HG02763 (cell line): ENCODE measurements at regions not wholly inside any gene's neighbourhood (a gene's known extent, or its start where the extent isn't known, plus 50 kb on each side); places are given as distances from the start of the nearest gene placed in this dataset.
A peak's percentile ranks its signal among the peaks of the same experiment; 100 is the strongest.
"Not testable (repeated sequence)": the region's sequence is repeated elsewhere in the genome, so short reads cannot be mapped to it uniquely, and the experiment has no call there.

Experiments used
- ATAC-seq: cut with Tn5 transposase; IDR thresholded peaks from one replicate; pipeline ENCODE4 v1.9.1; 2021; ENCODE audit warnings: mild to moderate bottlenecking, moderate library complexity; ENCODE audit not compliant: unreplicated experiment

DNA sequence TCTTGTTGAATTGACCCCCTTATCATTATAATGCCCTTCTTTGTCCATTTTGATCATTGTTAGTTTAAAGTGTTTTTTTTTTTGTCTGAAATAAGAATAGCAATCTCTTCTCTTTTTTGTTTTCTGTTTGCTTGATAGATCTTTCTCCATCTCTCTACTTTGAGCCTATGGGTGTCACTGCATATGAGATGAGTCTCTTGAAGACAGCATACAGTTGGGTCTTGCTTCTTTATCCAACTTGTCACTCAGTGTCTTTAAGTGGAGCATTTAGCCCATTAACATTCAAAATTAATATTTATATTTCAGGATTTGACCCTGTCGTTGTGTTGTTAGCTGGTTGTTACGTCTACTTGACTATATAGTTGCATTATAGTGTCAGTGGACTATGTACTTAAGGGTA, 135.4 kb downstream of the HMHB1 start:
- ATAC-seq, result no peak

DNA sequence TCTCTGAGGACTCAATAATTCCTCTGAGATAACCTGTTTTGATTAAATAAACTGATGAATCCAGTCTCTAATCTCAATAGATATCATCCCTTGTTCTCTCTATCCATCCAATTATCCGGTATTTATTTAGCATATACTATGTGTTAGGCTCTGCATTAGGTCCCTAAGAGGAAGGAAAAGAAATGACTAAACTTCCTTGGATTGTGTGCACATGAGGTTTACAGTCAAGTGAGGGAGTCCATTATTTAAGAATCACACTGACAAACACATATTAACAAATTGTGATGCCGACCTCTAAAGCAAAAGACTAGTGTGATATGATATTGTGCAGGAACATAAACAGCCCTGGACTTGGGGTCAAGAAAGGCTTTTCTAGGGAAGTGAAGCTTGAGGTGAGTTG, 140.8 kb downstream of the HMHB1 start:
- ATAC-seq, result no peak

DNA sequence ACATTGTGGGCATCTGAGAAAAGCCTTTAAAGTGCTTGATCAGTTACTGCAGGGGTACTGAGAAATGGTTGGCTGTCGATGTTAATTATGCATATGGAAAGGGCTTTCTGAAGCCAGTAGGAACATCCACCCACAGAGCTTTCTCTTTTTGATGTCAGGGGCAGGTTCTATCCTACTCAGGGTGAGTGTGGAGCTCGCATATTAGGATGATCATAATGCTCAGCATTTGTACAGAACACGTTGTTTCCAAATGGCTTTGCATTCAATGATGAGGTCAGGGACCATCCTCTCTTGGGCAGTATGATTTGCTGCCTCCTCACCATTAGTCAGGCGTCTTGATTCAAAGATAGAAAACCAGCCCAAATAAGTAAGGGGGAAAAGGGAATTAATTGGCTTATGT, 141.9 kb downstream of the HMHB1 start:
- ATAC-seq, result no peak

DNA sequence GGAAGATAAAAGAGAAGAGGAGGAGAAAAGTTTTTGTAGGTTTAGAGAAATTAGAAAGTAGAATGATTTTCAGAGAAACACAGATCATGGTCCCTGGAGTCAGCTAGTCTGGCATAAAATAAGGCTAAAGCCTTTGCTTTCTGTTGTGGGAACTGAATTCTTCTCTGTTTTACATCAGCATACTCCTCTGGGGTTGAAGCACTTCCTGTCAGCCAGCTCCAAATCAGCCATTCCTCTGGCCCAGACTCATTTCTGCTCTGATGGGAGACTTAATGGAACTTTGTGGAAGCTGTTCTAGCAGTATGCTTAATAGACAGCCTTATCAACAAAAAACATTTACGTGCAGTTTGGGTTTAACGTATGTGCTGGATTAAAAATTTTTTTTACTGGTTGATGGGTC, 143.2 kb downstream of the HMHB1 start:
- ATAC-seq, result no peak

DNA sequence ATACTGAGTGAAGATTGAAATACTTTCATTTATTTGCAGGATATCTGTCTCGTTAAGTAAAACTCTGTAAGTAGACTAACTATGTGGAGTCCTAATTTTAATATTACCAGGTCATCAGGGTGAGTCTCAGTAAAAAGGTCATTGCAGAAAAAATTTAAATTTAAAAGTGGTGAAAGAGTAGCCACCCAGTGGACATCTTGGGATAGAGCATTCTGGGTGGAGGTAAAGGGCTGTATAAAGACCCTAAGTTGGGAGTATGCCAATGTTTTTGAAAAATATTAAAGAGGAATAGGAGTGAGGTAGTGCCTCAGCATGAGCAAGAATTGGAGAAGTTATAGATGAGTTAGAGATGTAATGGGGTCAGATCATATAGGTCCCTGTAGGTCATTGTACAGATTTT, 145.5 kb downstream of the HMHB1 start:
- no peak for ATAC-seq

DNA sequence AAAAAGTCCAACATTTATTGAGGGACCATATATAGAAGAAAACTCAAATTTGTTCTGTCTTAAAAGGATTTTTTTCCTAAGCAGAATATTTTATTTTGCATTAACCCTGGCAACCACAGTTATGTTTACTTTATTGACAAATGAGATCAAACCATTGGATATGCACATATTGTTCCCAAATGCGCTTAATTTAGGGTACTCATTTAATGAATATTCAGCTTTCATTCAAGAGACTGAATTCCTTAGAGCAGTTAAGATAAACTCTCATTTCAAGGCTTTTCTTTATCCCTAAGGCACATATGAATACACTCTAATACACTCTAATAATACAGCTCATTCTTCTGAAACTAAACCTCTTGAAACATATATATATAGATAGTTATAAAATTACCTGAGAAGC, 150.2 kb downstream of the HMHB1 start:
- ATAC-seq, result no peak

DNA sequence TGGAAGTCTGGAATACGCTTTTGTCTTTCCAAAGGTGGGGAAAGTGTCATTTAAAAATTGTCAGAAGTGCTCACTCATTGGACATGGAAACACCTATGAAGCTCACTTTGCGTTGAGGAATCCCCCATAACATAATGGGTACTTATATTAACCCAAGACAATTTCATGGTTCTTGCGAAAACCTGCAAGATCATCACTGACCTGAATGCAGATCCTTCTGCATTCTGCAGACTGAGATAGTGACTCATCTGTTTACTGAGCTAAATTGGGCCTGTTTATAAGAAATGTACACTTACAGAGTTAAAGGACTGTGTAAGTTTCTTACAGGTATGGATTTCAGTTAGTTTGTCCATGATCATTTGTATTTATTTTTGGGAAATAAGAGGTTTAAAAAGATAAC, 153.0 kb downstream of the HMHB1 start:
- ATAC-seq, result no peak

DNA sequence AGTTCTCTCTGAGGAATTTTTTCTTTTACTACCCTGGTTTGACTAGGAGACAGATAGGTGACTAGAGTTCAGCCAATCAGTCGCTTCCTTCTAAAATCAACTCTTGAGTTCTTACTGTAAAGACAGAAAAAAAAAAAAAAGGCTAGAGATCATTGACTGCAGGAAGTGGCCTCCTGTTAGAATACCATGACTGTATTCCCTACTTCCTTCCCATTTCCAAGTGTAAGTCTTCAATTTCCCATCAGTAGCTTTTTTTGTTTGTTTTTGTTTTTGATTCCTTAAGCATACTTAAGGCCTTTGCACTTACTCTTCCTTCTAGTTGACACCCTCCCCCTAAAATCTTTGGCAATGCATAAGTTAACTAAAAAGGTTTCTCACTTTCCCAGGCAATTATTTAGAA, 154.3 kb downstream of the HMHB1 start:
- ATAC-seq, result no peak

DNA sequence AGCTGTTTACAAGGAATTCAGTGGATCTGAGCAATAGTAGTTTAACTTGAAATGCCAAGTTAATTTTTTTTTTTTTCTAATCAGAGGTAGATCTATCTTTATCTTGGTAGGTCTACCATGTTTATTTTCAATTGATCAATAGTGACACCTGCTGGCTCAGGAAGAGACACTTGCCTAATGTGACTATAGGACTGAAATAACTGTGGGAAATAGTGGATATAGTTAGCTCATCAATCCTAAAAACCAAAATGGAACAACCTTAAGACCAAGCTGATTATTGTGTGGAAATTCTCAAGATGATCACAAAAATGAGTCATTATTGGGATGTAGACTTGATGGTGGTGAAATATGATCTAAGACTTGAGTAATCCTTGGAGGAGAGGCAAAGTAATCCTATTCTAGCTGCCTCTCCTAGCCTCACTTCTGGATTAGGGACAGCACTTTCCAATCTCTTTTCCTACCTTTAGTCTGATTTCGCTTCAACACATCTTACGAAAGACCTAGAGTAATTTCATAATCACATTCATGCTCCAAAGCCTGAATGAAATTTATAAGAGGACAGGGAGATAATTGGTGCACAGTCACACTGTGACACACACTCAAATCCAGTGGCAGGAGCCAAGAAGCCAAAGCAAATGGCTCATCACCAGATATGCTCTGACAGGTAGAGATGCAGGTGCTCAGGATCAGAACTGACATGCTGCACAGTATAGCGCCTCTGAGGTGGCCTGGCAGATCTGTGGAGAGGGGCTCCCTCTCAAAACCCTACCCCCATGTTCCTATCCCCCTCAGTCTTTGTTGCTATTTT, 156.3 kb downstream of the HMHB1 start:
- no peak for ATAC-seq

DNA sequence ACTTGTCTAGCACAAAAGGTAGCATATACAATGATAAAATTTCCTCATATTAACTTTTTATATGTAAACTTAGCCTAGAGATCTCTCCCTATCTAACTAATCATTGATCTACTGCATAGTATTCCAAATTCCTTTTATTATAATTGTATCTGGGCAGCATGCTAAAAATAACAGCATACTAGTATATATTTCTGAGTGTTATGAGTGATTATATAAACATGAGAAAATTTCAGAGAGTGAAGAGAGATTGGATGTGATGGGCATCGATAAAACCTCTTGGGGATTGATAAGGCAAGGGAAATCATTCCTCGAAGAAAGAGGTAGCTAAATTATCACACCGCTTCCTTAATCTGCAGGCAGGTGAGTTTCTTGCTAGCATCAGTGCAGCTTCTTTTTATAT, 158.2 kb downstream of the HMHB1 start:
- ATAC-seq, result no peak

DNA sequence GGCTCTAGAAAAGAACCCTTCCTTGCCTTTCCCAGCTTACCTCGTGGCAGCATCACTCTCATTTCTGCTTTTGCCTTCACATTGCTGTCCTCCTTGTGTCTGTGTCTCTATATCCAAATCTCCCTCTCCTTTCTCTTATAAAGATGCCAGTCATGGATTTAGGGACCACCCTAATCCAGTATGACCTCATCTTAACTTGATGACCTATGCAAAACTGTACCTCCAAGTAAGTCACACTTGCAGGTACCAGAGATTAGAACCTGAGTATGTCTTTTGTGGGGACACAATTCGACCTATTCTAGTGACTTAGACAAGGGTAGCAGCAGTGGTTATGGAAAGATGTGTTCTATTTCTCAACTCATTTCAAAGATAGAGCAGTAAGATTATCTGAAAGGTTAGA, 160.1 kb downstream of the HMHB1 start:
- no peak for ATAC-seq

DNA sequence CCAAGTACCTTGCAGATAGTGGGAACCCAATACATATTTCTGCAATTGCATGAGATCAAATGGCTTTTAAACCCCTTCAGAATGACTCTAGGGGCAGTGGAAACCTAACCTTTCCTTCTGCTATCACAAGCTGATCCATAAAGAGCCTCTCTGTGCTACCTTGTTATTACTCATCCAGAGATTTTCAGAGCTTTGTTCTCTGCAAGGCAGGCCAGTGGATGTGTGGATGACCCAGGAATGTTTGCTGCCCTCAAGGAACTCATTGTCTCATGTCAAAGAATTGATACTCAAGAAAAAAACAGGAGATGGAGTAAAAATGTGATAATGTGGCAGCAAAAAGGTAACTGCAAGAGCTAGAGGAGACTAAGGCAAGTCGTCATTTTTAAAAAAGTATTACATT, 164.1 kb downstream of the HMHB1 start:
- no peak for ATAC-seq

DNA sequence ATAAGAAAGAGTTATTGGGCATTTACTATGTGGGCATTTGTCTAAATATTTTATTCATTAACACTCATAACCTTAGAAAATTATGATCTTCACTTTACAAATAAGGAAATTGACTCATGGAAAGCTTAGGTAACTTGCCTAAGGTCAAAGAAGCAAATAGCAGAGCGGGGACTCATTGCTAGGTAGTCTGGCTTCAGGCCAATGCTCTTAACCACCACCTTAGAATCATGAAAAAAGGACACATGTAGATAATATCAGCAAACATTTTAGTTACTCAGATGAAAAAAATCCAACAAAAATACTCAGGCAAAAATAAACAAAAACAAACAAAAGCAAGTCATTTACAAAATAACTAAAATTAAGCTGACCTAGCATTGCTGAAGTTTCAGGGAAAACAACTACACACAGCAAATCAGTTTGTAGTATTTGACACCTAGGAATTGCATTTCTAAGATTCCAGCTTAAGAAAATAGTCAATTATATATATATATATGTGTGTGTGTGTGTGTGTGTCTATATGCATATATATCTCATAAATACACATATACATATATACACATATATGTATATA, 166.0 kb downstream of the HMHB1 start:
- ATAC-seq, result no peak

DNA sequence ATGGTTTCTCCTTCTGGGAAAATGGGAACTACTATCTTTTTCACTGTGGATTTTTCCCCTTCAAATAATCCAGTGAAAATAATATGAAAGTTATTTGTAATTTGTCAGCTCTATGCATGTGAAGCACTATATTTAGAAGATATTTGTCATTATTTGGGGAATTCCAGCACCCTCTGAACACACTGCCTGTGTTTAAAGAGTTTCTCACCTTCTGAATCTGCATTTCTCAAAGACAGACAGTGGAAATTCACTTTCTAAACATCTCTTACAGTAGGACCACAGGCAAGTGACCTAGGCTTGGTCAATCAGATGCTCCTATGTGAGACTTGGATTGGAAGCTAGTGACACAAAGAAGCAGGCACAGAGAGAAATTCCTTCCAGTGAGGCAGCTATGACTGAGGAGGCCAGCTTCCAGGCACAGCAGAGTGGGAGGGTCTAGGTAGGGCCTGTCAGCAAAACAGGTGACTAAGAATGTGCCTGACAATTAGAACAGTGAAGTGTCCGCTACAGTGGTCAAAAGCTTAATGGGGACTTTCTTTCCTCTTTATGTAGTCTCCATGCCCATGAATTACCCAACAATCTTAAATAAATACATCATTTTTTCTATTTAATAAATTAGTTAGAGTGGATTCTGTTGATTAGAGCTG, 167.2 kb downstream of the HMHB1 start:
- peak; percentile 62 for ATAC-seq

DNA sequence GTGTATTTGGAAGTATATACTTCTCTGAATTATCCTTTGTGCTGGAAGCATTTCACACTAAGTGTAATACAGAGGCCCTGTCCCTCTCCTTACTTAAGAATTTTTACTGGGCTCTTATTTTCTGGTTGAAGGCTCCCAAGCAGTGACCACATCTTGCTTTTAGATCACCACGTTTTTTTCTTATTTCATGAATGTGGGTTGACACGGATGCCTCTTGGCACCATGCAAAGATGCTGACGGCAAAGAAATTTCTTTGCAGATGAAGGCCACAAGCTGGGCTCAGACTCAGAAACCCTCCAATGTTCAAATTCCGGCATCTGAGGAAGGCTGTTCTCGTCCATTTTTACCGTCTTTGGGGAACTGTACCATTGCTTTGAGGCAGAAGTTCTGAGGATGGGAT, 168.5 kb downstream of the HMHB1 start:
- no peak for ATAC-seq

DNA sequence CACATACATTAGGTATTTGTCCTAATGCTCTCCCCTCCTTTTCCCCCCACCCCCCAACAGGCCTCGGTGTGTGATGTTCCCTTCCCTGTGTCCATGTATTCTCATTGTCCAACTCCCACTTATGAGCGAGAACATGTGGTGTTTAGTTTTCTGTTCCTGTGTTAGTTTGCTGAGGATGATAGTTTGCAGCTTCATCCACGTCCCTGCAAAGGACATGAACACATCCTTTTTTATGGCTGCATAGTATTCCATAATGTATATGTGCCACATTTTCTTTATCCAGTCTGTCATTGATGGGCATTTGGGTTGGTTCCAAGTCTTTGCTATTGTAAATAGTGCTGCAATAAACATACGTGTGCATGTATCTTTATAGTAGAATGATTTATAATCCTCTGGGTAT, 171.0 kb downstream of the HMHB1 start:
- not testable (repeated sequence) for ATAC-seq

DNA sequence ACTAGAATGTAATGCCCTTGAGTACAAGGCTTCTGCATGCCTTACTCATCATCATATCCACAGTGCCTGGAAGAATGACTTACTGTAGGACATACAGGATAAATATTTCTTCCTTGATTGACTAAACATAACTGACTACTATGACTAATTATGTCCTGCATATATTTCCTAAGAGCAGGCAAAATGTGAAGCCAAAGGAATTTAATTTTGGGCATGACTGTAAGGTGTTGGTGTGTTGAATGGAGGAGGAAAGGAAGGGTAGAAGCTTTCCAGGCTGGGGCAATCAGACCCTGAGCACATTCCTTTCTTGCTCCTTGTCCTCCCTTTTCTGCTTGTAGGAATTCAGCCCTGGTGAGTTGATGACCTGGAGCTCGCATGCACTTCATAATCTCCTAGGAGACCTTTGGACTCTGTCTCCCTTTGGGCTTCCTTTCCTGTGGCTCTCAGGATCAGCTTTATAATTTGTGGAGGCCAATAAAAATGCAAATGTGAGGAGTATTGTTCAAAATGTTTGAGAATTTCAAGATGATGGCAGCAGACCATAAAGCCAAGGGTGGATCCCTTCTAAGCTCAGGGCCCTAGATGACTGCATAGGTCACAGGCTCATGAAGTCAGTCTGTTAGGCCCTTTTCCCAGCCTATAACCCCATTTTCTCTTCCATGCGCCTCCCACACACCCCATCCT, 174.0 kb downstream of the HMHB1 start:
- no peak for ATAC-seq

DNA sequence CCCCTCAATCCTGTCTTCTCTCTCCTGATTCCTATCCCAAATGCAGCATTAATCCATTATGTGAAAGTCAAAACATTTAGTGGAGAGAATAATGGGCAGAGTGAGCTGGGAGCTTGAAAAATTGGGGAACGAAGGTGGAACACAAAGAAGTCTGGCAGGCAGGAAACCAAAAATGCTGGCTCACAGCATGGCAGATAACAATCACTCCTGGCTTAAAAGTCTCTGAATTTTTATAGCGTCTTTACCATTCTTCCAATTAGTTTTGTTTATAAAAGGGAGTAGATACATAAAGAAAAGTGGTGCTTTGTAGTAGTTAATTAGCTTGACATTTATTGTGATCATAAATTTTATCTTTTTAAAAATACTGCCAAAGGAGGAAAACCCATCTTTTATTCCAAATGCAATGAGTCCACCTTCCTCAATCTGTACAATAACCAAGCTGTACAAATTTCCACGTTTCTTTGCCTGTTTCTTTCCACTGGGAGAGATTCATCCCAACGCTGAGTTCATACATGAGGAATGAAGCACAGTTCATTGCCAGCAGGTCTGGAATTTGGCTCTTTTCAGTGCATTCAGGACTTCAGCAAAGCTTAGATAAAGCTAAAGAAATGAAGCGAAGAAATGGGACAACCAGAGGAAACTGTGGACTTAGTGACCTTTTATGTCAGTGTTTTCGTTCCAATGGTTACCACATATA, 174.7 kb downstream of the HMHB1 start:
- no peak for ATAC-seq

DNA sequence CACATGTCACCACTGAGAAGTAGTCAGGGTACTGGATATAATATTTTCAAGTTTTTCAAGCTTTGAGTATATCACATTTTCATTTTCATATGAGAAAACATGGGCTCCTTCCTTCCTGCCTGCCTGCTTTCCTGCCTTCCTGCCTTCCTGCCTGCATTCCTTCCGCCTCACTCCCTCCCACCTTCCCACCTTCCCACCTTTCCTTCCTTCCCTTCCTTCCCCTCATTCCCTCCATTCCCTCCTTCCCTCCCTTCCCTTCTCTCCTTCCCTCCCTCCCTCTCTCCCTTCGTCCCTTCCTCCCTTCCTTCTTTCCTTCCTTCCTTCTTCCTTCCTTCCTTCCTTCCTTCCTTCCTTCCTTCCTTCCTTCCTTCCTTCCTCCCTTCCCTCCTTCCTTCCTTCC, 175.3 kb downstream of the HMHB1 start:
- ATAC-seq, result no peak

DNA sequence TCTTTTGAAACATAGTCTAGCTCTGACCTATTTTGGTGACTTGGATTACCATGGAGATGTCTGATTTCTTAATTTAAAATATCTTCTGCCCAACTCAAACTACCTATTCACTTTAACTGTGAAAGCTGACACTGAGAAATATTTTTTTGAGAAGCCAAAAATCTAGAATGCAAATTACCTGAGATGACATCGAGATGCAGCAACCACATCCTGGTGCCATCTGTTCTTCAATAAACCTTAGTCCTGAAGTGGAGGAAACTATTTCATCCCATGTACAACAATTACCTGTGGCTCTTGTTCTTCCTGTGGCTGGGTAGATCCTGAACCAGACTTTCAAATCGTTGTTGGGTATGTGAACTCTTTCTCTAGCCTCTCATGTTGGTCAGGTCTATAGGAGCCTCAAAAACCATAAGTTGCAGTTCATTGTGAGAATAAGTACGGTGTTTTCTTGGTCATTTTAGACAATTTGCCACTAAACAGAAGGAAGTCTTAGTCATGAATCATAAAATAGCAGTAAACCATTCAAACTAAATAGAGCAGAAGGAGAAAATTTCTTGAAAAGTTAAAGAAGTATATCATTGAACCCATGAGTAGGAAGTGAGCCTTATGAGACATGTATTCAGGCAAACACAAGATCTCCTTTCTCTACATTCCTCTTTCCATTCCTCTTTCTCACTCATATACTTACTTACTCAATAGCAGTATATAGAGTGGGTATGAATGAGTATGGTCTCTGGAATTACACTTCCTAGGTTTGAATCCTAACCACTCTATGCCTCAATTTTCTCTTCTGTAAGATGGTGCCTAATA, 176.0 kb downstream of the HMHB1 start:
- ATAC-seq, result no peak
